GM23338 (cell line): ENCODE measurements at regions not wholly inside any gene's neighbourhood (a gene's known extent, or its start where the extent isn't known, plus 50 kb on each side); places are given as distances from the start of the nearest gene placed in this dataset.

ENCODE experiments used
- CREB1 ChIP-seq: fragments of 250-450 bp; sonication (Bioruptor Pico); IDR thresholded peaks from 2 replicates; pipeline ENCODE4 v1.5.0; 2020; ENCODE audit warnings: low read depth, mild to moderate bottlenecking, moderate library complexity
- POLR2AphosphoS5 ChIP-seq: IDR thresholded peaks from 2 replicates; pipeline ENCODE4 v1.6.1; 2016; ENCODE audit warnings: antibody characterized with exemption, low read depth
- TF ChIP-seq, protein P1 (sequence below), 2 experiments: fragments of 200-600 bp in 1 of 2; sonication (generic) in 1 of 2; conservative IDR thresholded peaks; 2 replicates each; pipeline versions ENCODE4 v1.5.1 to v1.6.1; 2016 to 2017; ENCODE audit warnings: antibody characterized with exemption in 2 of 2, low read depth in 2 of 2, mild to moderate bottlenecking in 2 of 2, moderate library complexity in 1 of 2

DNA sequence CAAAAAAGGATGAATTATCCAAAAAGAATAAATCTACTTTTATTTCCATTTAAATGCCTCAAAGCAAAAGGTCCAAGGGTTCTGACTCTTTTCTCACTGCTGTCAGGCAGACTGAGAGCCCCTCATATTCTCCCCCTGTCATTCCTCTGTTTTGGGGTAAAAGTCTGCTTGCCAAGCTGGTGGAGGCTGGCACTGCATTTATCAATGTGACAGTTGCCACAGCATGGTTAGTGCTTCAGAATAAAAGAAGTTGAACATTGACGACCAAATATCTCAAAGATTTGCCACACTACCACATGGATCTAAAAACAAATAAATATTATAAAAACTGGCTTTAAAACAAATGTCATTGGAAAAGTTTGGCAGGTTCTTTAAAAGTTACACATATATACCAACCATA is 89.2 kb upstream of the SNRK start:
- TF ChIP-seq POLR2AphosphoS5 = no peak
- TF ChIP-seq CREB1 (CRISPR knock-in tag) = no peak
- TF ChIP-seq, protein P1, sequence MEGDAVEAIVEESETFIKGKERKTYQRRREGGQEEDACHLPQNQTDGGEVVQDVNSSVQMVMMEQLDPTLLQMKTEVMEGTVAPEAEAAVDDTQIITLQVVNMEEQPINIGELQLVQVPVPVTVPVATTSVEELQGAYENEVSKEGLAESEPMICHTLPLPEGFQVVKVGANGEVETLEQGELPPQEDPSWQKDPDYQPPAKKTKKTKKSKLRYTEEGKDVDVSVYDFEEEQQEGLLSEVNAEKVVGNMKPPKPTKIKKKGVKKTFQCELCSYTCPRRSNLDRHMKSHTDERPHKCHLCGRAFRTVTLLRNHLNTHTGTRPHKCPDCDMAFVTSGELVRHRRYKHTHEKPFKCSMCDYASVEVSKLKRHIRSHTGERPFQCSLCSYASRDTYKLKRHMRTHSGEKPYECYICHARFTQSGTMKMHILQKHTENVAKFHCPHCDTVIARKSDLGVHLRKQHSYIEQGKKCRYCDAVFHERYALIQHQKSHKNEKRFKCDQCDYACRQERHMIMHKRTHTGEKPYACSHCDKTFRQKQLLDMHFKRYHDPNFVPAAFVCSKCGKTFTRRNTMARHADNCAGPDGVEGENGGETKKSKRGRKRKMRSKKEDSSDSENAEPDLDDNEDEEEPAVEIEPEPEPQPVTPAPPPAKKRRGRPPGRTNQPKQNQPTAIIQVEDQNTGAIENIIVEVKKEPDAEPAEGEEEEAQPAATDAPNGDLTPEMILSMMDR (conservative IDR thresholded peaks at IDR 0.05; ENCODE audit: low read depth in 2 of 2) = no peak
